ENCODE measurements at regions not wholly inside any gene's neighbourhood (a gene's known extent, or its start where the extent isn't known, plus 50 kb on each side); places are given as distances from the start of the nearest gene placed in this dataset.

- no peak overlapping the region for H3K4me3 ChIP-seq (replicated peaks; ENCODE audit: low read depth, low read length)
- no peak for DNase-seq (ENCODE audit: low read depth)
- TF ChIP-seq, protein P1, sequence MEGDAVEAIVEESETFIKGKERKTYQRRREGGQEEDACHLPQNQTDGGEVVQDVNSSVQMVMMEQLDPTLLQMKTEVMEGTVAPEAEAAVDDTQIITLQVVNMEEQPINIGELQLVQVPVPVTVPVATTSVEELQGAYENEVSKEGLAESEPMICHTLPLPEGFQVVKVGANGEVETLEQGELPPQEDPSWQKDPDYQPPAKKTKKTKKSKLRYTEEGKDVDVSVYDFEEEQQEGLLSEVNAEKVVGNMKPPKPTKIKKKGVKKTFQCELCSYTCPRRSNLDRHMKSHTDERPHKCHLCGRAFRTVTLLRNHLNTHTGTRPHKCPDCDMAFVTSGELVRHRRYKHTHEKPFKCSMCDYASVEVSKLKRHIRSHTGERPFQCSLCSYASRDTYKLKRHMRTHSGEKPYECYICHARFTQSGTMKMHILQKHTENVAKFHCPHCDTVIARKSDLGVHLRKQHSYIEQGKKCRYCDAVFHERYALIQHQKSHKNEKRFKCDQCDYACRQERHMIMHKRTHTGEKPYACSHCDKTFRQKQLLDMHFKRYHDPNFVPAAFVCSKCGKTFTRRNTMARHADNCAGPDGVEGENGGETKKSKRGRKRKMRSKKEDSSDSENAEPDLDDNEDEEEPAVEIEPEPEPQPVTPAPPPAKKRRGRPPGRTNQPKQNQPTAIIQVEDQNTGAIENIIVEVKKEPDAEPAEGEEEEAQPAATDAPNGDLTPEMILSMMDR (IDR thresholded peaks at IDR 0.05; ENCODE audit: low read length, missing control alignments), result no peak
Measured at GRCh38 chr1:118244194-118244593, 59.2 kb upstream of the SPAG17 start.

DNA sequence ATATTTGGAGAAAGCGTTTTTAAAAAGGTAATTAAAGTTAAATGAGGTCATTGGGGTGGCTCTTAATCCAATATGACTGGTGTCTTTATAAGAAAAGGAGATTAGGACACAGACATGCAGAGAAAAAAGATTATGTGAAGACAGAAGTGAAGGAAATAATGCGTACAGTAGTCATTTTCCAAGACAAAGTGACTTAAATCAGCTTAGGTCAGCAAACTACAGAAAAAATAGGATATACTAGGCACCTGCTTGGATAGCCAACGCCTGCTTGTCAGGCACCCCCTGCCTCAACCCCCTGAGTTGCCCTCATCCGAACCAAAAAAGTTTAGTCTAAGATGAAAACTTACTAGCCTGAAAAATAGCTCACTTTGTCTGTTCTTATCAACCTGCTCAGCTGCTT lies 58.2 kb upstream of the SPAG17 start:
- TF ChIP-seq, protein P1 (IDR thresholded peaks at IDR 0.05; ENCODE audit: low read length, missing control alignments), result no peak
- no peak for DNase-seq (ENCODE audit: low read depth)
- no peak overlapping the region for H3K4me3 ChIP-seq (replicated peaks; ENCODE audit: low read depth, low read length)

Data from fibroblast of pulmonary artery (primary cell).